CD8-positive, alpha-beta memory T cell (primary cell): ENCODE measurements at regions not wholly inside any gene's neighbourhood (a gene's known extent, or its start where the extent isn't known, plus 50 kb on each side); places are given as distances from the start of the nearest gene placed in this dataset.

ENCODE experiments used
- CTCF ChIA-PET: fragments of 350-600 bp; sonication (Branson Sonifier 250); formaldehyde crosslinking; loops from one replicate; lab custom pipeline; 2021; ENCODE audit warnings: antibody characterized with exemption; lab: Charles Lee
- POLR2A ChIA-PET: fragments of 350-600 bp; sonication (Branson Sonifier 250); formaldehyde crosslinking; loops from one replicate; lab custom pipeline; 2021; ENCODE audit warnings: antibody characterized with exemption; lab: Charles Lee
- DNase-seq, 5 donors: peaks; one replicate each; pipeline versions ENCODE4 v3.0.0 to v3.0.0-alpha.2; 2020 to 2022; ENCODE audit warnings: mixed read lengths in 1 of 5
- H3K27ac ChIP-seq: one replicate; pipeline ENCODE4 v1.7.0; 2013; ENCODE audit warnings: low read depth, mild to moderate bottlenecking, low read length, moderate library complexity
- H3K27me3 ChIP-seq: 2 replicates; pipeline ENCODE4 v1.7.0; 2013; ENCODE audit warnings: low read length, mild to moderate bottlenecking; ENCODE audit not compliant: insufficient read depth, poor library complexity, severe bottlenecking
- H3K36me3 ChIP-seq: 2 replicates; pipeline ENCODE4 v1.7.0; 2013; ENCODE audit warnings: mild to moderate bottlenecking, low read length, moderate library complexity; ENCODE audit not compliant: insufficient read depth
- H3K4me1 ChIP-seq: 2 replicates; pipeline ENCODE4 v1.7.0; 2013; ENCODE audit warnings: mild to moderate bottlenecking, low read length, moderate library complexity; ENCODE audit not compliant: insufficient read depth
- H3K4me3 ChIP-seq: 2 replicates; pipeline ENCODE4 v1.7.0; 2013; ENCODE audit warnings: mild to moderate bottlenecking, low read length
- H3K9me3 ChIP-seq: 2 replicates; pipeline ENCODE4 v1.7.0; 2013; ENCODE audit warnings: mild to moderate bottlenecking, low read length
- H3K27ac Mint-ChIP-seq, 8 donors: one replicate each; pipeline ENCODE4 v1.8.0; 2020 to 2021; ENCODE audit warnings: mixed read lengths in 8 of 8, mild to moderate bottlenecking in 6 of 8, inconsistent platforms in 3 of 8, moderate library complexity in 3 of 8
- H3K27me3 Mint-ChIP-seq, 2 donors: one replicate each; pipeline ENCODE4 v1.8.0; 2020 to 2021; ENCODE audit warnings: mixed read lengths in 2 of 2, mild to moderate bottlenecking in 1 of 2, moderate library complexity in 1 of 2
- H3K36me3 Mint-ChIP-seq, 3 donors: one replicate each; pipeline ENCODE4 v1.8.0; 2020 to 2021; ENCODE audit warnings: mixed read lengths in 3 of 3, inconsistent platforms in 1 of 3, mild to moderate bottlenecking in 1 of 3
- H3K4me1 Mint-ChIP-seq, 3 donors: one replicate each; pipeline ENCODE4 v1.8.0; 2020 to 2021; ENCODE audit warnings: mixed read lengths in 3 of 3, inconsistent platforms in 1 of 3, mild to moderate bottlenecking in 1 of 3
- H3K4me3 Mint-ChIP-seq, 7 donors: one replicate each; pipeline ENCODE4 v1.8.0; 2020 to 2021; ENCODE audit warnings: mixed read lengths in 7 of 7, mild to moderate bottlenecking in 6 of 7, moderate library complexity in 4 of 7, inconsistent platforms in 2 of 7
- H3K9me3 Mint-ChIP-seq, 5 donors: one replicate each; pipeline ENCODE4 v1.8.0; 2020 to 2022; ENCODE audit warnings: mixed read lengths in 5 of 5, mild to moderate bottlenecking in 3 of 5, moderate library complexity in 2 of 5, inconsistent platforms in 1 of 5

- Histone ChIP-seq H3K9me3 (peaks cover under 1% of the 10 kb centered on the region), H3K27me3 (no peaks in the 10 kb centered on the region), H3K36me3 (no peaks in the 10 kb centered on the region), H3K4me1 (peaks cover 6% of the 10 kb centered on the region), H3K4me3 (no peak overlapping the region), H3K27ac (no peak overlapping the region)
- Mint-ChIP-seq H3K36me3 (no peaks in the 10 kb centered on the region), H3K27ac (no peak overlapping the region), H3K4me1 (peaks cover 10 to 13% (median 10%) of the 10 kb centered on the region in 3 donors), H3K4me3 (no peak overlapping the region), H3K9me3 (peaks cover 0 to 7% (median 6%) of the 10 kb centered on the region in 5 donors), H3K27me3 (peaks cover 4 to 18% of the 10 kb centered on the region in 2 donors)
- ChIA-PET CTCF (no interaction called here), POLR2A (no interaction called here)
- no peak for DNase-seq
Observed at GRCh38 chr11:69429716-69430491, 51.6 kb upstream of the LINC01488 start.

DNA sequence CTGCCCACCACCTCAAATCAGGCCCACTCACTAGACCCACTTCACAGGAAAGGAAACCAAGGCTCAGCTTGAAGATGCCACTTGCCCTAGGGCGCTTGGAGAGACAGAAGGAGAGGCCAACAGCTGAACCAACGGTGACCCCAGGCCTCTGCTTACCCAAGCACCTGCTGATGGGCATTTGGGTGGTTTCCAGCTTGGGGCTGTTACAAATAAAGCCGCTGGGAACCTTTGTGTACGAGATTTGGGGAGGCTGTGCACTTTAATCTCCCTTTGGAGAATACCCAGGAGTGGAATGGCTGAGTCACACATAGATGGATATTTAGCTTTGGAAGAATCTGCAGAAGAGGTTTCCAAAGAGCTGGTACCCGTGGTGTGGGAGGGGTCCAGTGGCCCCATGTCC lies 50.9 kb upstream of the LINC01488 start:
- H3K4me1 ChIP-seq = peaks cover 6% of the 10 kb centered on the region
- H3K36me3 ChIP-seq = no peaks in the 10 kb centered on the region
- Mint-ChIP-seq H3K4me3 (no peak overlapping the region), H3K27ac (no peak overlapping the region), H3K9me3 (peaks cover 0 to 2% (median 0%) of the 10 kb centered on the region in 5 donors), H3K4me1 (peaks cover 6 to 10% (median 7%) of the 10 kb centered on the region in 3 donors), H3K27me3 (peaks cover 4 to 18% of the 10 kb centered on the region in 2 donors), H3K36me3 (no peaks in the 10 kb centered on the region)
- H3K27me3 ChIP-seq = no peaks in the 10 kb centered on the region
- CTCF ChIA-PET = no interaction called here
- H3K4me3 ChIP-seq = no peak overlapping the region
- no peak overlapping the region for H3K27ac ChIP-seq
- no peaks in the 10 kb centered on the region for H3K9me3 ChIP-seq
- DNase-seq = no peak
- POLR2A ChIA-PET = no interaction called here

GRCh38 chr11:69431136-69431535 lies 50.3 kb upstream of the LINC01488 start:
- Histone ChIP-seq H3K4me3 (no peak overlapping the region), H3K36me3 (no peaks in the 10 kb centered on the region), H3K27ac (no peak overlapping the region), H3K27me3 (no peaks in the 10 kb centered on the region), H3K4me1 (peaks cover under 1% of the 10 kb centered on the region), H3K9me3 (no peaks in the 10 kb centered on the region)
- ChIA-PET POLR2A (no interaction called here), CTCF (no interaction called here)
- Mint-ChIP-seq H3K27ac (no peak overlapping the region), H3K36me3 (no peaks in the 10 kb centered on the region), H3K4me1 (peaks cover under 1 to 4% (median 1%) of the 10 kb centered on the region in 3 donors), H3K4me3 (no peak overlapping the region), H3K27me3 (peaks cover 1 to 19% of the 10 kb centered on the region in 2 donors), H3K9me3 (no peaks in the 10 kb centered on the region)
- DNase-seq = no peak
